HepG2 (cell line): ENCODE measurements at regions not wholly inside any gene's neighbourhood (a gene's known extent, or its start where the extent isn't known, plus 50 kb on each side); places are given as distances from the start of the nearest gene placed in this dataset.

Experiments used
- ATF1 ChIP-seq: IDR thresholded peaks from 2 replicates; pipeline ENCODE4 v1.6.1; 2016; ENCODE audit warnings: mild to moderate bottlenecking, control low read depth
- CCAR2 ChIP-seq: fragments of 200-400 bp; formaldehyde crosslinking; optimal IDR thresholded peaks from 2 replicates; pipeline ENCODE3; 2018; ENCODE audit warnings: low read depth, mild to moderate bottlenecking, low read length, moderate library complexity
- CTCF ChIP-seq: sonication (generic); formaldehyde crosslinking; IDR thresholded peaks from 2 replicates; pipeline ENCODE4 v1.5.0; 2020; ENCODE audit warnings: mild to moderate bottlenecking, missing genetic modification reagents, moderate library complexity
- HIVEP1 ChIP-seq: sonication (generic); formaldehyde crosslinking; IDR thresholded peaks from 2 replicates; pipeline ENCODE4 v1.4.0; 2020; ENCODE audit warnings: mild to moderate bottlenecking, missing genetic modification reagents
- HOXA7 ChIP-seq: sonication (generic); formaldehyde crosslinking; IDR thresholded peaks from 2 replicates; pipeline ENCODE4 v1.8.1; 2022; ENCODE audit warnings: mild to moderate bottlenecking, missing genetic modification reagents, moderate library complexity
- MED8 ChIP-seq: sonication (generic); formaldehyde crosslinking; IDR thresholded peaks from 2 replicates; pipeline ENCODE4 v1.8.1; 2023; ENCODE audit warnings: mild to moderate bottlenecking, missing genetic modification reagents; ENCODE audit not compliant: insufficient replicate concordance
- NRL ChIP-seq: sonication (generic); formaldehyde crosslinking; IDR thresholded peaks from 2 replicates; pipeline ENCODE4 v1.5.0; 2020; ENCODE audit warnings: missing genetic modification reagents, mild to moderate bottlenecking, moderate library complexity, borderline replicate concordance
- REPIN1 ChIP-seq: sonication (generic); formaldehyde crosslinking; IDR thresholded peaks from 2 replicates; pipeline ENCODE4 v1.8.0; 2022; ENCODE audit warnings: missing genetic modification reagents, low read depth, mild to moderate bottlenecking, borderline replicate concordance
- SNAPC2 ChIP-seq: sonication (generic); formaldehyde crosslinking; IDR thresholded peaks from 2 replicates; pipeline ENCODE4 v1.8.1; 2022; ENCODE audit warnings: mild to moderate bottlenecking, missing genetic modification reagents
- SRF ChIP-seq: IDR thresholded peaks from 2 replicates; pipeline ENCODE4 v1.6.1; 2011; ENCODE audit warnings: mild to moderate bottlenecking, low read depth, low read length, moderate library complexity
- ZNF350 ChIP-seq: sonication (generic); formaldehyde crosslinking; IDR thresholded peaks from 2 replicates; pipeline ENCODE4 v1.4.0; 2020; ENCODE audit warnings: mild to moderate bottlenecking, low read depth, missing genetic modification reagents, borderline replicate concordance
- TF ChIP-seq, protein P1 (sequence below): sonication (generic); formaldehyde crosslinking; IDR thresholded peaks from 2 replicates; pipeline ENCODE4 v1.5.1; 2020; ENCODE audit warnings: missing genetic modification reagents, mild to moderate bottlenecking, borderline replicate concordance
- TF ChIP-seq, protein P2 (sequence below): sonication (generic); formaldehyde crosslinking; IDR thresholded peaks from 2 replicates; pipeline ENCODE4 v1.8.1; 2023; ENCODE audit warnings: mild to moderate bottlenecking, missing genetic modification reagents

DNA sequence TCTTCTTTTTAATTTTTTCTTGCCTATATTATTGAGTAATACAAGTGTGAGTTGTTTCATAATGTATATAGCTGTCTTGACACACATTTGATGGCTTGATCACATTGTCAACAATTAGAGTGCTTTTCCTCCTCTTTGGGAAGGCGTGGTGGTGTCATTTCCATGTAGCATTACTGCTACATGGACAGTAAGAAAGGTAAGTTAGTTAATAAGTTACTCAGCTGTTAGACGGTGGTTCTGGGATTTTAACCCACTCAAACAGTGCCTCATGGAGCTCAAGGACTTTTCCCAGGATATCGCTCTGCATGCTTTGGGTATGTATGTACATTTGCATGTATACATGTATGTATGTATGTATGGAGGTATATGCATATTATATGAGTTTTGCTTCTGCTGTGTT is 94.6 kb downstream of the HAPSTR1 start:
- no peak for TF ChIP-seq REPIN1
- TF ChIP-seq CTCF (CRISPR knock-in tag): no peak
- no peak for TF ChIP-seq HOXA7 (CRISPR knock-in tag)
- TF ChIP-seq HIVEP1 (CRISPR knock-in tag): no peak
- TF ChIP-seq NRL (CRISPR knock-in tag): no peak
- TF ChIP-seq, protein P1, sequence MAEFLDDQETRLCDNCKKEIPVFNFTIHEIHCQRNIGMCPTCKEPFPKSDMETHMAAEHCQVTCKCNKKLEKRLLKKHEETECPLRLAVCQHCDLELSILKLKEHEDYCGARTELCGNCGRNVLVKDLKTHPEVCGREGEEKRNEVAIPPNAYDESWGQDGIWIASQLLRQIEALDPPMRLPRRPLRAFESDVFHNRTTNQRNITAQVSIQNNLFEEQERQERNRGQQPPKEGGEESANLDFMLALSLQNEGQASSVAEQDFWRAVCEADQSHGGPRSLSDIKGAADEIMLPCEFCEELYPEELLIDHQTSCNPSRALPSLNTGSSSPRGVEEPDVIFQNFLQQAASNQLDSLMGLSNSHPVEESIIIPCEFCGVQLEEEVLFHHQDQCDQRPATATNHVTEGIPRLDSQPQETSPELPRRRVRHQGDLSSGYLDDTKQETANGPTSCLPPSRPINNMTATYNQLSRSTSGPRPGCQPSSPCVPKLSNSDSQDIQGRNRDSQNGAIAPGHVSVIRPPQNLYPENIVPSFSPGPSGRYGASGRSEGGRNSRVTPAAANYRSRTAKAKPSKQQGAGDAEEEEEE (CRISPR knock-in tag): no peak
- TF ChIP-seq CCAR2: no peak
- TF ChIP-seq ZNF350 (CRISPR knock-in tag): no peak
- no peak for TF ChIP-seq SNAPC2 (CRISPR knock-in tag)
- no peak for TF ChIP-seq SRF
- TF ChIP-seq, protein P2, sequence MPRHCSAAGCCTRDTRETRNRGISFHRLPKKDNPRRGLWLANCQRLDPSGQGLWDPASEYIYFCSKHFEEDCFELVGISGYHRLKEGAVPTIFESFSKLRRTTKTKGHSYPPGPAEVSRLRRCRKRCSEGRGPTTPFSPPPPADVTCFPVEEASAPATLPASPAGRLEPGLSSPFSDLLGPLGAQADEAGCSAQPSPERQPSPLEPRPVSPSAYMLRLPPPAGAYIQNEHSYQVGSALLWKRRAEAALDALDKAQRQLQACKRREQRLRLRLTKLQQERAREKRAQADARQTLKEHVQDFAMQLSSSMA (CRISPR knock-in tag): no peak
- TF ChIP-seq ATF1 (CRISPR knock-in tag): no peak
- no peak for TF ChIP-seq MED8 (CRISPR knock-in tag)
